Esophagus muscularis mucosa (tissue), 3 donors: ENCODE measurements at regions not wholly inside any gene's neighbourhood (a gene's known extent, or its start where the extent isn't known, plus 50 kb on each side); places are given as distances from the start of the nearest gene placed in this dataset.

Experiments used
- CTCF ChIP-seq, 3 experiments: fragments of 200-600 bp in 2 of 3; fragments of 450-650 bp in 1 of 3; sonication (generic) in 2 of 3; IDR thresholded peaks; one replicate each; pipeline ENCODE4 v1.5.1; 2017 to 2019; ENCODE audit warnings: antibody characterized with exemption in 3 of 3, mild to moderate bottlenecking in 2 of 3, moderate library complexity in 1 of 3
- EP300 ChIP-seq: sonication (generic); formaldehyde crosslinking; IDR thresholded peaks from one replicate; pipeline ENCODE4 v1.6.1; 2017; ENCODE audit warnings: antibody characterized with exemption

- TF ChIP-seq CTCF (IDR thresholded peaks at IDR 0.05) (no peak), EP300 (no peak)
Observed at GRCh38 chr16:5578980-5579379, 481.4 kb upstream of the EEF2KMT start.
